CD14-positive monocyte (primary cell): ENCODE measurements at regions not wholly inside any gene's neighbourhood (a gene's known extent, or its start where the extent isn't known, plus 50 kb on each side); places are given as distances from the start of the nearest gene placed in this dataset.
"Not testable (repeated sequence)": the region's sequence is repeated elsewhere in the genome, so short reads cannot be mapped to it uniquely, and the experiment has no call there.

ENCODE experiments used
- DNase-seq, 3 donors: peaks; one replicate each; pipeline ENCODE4 v3.0.0-alpha.2; 2011 to 2022
- H2AFZ ChIP-seq: 2 replicates; pipeline ENCODE4 v1.6.0; 2012; ENCODE audit warnings: mild to moderate bottlenecking, low read depth, low read length, inconsistent platforms; ENCODE audit not compliant: insufficient read depth, poor library complexity, severe bottlenecking
- H3K27ac ChIP-seq, 2 donors: 1 replicate in 1 of 2; 2 replicates in 1 of 2; pipeline ENCODE4 v1.5.1; 2012 to 2013; ENCODE audit warnings: low read length in 2 of 2, control low read depth in 1 of 2, inconsistent platforms in 1 of 2, low read depth in 1 of 2, mild to moderate bottlenecking in 1 of 2
- H3K27me3 ChIP-seq, 2 donors: one replicate each; pipeline versions ENCODE4 v1.6.0 to v1.6.1; 2011 to 2013; ENCODE audit warnings: low read length in 2 of 2; ENCODE audit not compliant: control insufficient read depth in 2 of 2, insufficient read depth in 2 of 2
- H3K36me3 ChIP-seq, 2 donors: replicated peaks in 1 of 2; 1 replicate in 1 of 2; 2 replicates in 1 of 2; pipeline versions ENCODE4 v1.5.1 to v1.6.1; 2012 to 2013; ENCODE audit warnings: low read length in 2 of 2, control low read depth in 1 of 2, inconsistent platforms in 1 of 2, mild to moderate bottlenecking in 1 of 2; ENCODE audit not compliant: insufficient read depth in 2 of 2, control insufficient read depth in 1 of 2
- H3K4me1 ChIP-seq, 2 donors: 1 replicate in 1 of 2; 2 replicates in 1 of 2; pipeline versions ENCODE4 v1.5.1 to v1.6.1; 2012 to 2013; ENCODE audit warnings: low read length in 2 of 2, control low read depth in 1 of 2, inconsistent platforms in 1 of 2, mild to moderate bottlenecking in 1 of 2, moderate library complexity in 1 of 2; ENCODE audit not compliant: insufficient read depth in 2 of 2, control insufficient read depth in 1 of 2
- H3K4me2 ChIP-seq: replicated peaks from 2 replicates; pipeline ENCODE3; 2012; ENCODE audit warnings: low read length, moderate library complexity, mild to moderate bottlenecking; ENCODE audit not compliant: poor library complexity, severe bottlenecking; ENCODE audit errors: extremely low read depth
- H3K4me3 ChIP-seq, 3 experiments: fragments of 200-600 bp in 1 of 3; sonication (generic) in 1 of 3; replicated peaks in 1 of 3; 1 replicate in 2 of 3; 2 replicates in 1 of 3; pipeline ENCODE4 v1.5.1; 2011 to 2013; ENCODE audit warnings: low read length in 3 of 3, mild to moderate bottlenecking in 3 of 3, control low read depth in 2 of 3, low read depth in 2 of 3, inconsistent platforms in 1 of 3, moderate library complexity in 1 of 3
- H3K79me2 ChIP-seq: 2 replicates; pipeline ENCODE4 v1.6.0; 2012; ENCODE audit warnings: mild to moderate bottlenecking, control low read depth, inconsistent platforms, low read length, moderate library complexity; ENCODE audit not compliant: insufficient read depth
- H3K9ac ChIP-seq: 2 replicates; pipeline ENCODE4 v1.6.0; 2017; ENCODE audit warnings: low read length, mild to moderate bottlenecking; ENCODE audit not compliant: insufficient read depth, poor library complexity, severe bottlenecking
- H3K9me3 ChIP-seq, 2 donors: replicated peaks in 1 of 2; 1 replicate in 1 of 2; 2 replicates in 1 of 2; pipeline versions ENCODE4 v1.5.1 to v1.6.1; 2012 to 2013; ENCODE audit warnings: low read length in 2 of 2, control low read depth in 1 of 2; ENCODE audit not compliant: control insufficient read depth in 1 of 2, insufficient read depth in 1 of 2
- H4K20me1 ChIP-seq: 2 replicates; pipeline ENCODE4 v1.6.0; 2012; ENCODE audit warnings: mild to moderate bottlenecking, low read length, control low read depth, moderate library complexity; ENCODE audit not compliant: insufficient read depth
- H3K27ac Mint-ChIP-seq, 7 donors: one replicate each; pipeline ENCODE4 v1.8.0; 2020; ENCODE audit warnings: mild to moderate bottlenecking in 7 of 7, mixed read lengths in 7 of 7, moderate library complexity in 6 of 7, inconsistent platforms in 2 of 7
- H3K27me3 Mint-ChIP-seq, 3 donors: one replicate each; pipeline ENCODE4 v1.8.0; 2021 to 2022; ENCODE audit warnings: low read depth in 3 of 3, mild to moderate bottlenecking in 3 of 3, mixed read lengths in 3 of 3, moderate library complexity in 3 of 3, inconsistent platforms in 1 of 3
- H3K36me3 Mint-ChIP-seq, 2 donors: one replicate each; pipeline ENCODE4 v1.8.0; 2020; ENCODE audit warnings: mixed read lengths in 2 of 2, inconsistent platforms in 1 of 2, mild to moderate bottlenecking in 1 of 2
- H3K4me1 Mint-ChIP-seq: one replicate; pipeline ENCODE4 v1.8.0; 2020; ENCODE audit warnings: mild to moderate bottlenecking, mixed read lengths
- H3K4me3 Mint-ChIP-seq, 2 donors: one replicate each; pipeline ENCODE4 v1.8.0; 2020; ENCODE audit warnings: mild to moderate bottlenecking in 2 of 2, mixed read lengths in 2 of 2, moderate library complexity in 1 of 2
- H3K9me3 Mint-ChIP-seq, 7 donors: one replicate each; pipeline ENCODE4 v1.8.0; 2020 to 2022; ENCODE audit warnings: mixed read lengths in 7 of 7, mild to moderate bottlenecking in 6 of 7, moderate library complexity in 6 of 7, inconsistent platforms in 2 of 7
- WGBS: methylation state at CpG from one replicate; pipeline ENCODE4 v1.1.5; 2013; ENCODE audit warnings: missing lambda C conversion rate; ENCODE audit not compliant: insufficient coverage; 5-methylcytosine and 5-hydroxymethylcytosine counted together
- intact Hi-C, 2 donors: fragments of 100-400 bp; cut with micrococcal nuclease; formaldehyde crosslinking; loops; one replicate each; pipeline versions ENCODE4 v1.15.0 to v1.15.1; 2023

GRCh38 chr14:19330678-19331077, 103.5 kb downstream of the POTEG start:
- H3K9me3 Mint-ChIP-seq, H3K36me3 Mint-ChIP-seq, intact Hi-C loops: not testable (repeated sequence)

GRCh38 chr14:19337232-19338059, 96.7 kb downstream of the POTEG start:
- DNase-seq, H3K27ac Mint-ChIP-seq, H3K79me2 ChIP-seq, H2AFZ ChIP-seq, H3K27me3 Mint-ChIP-seq, H3K9ac ChIP-seq, intact Hi-C loops, H3K4me1 ChIP-seq, H4K20me1 ChIP-seq, H3K4me3 ChIP-seq, H3K27me3 ChIP-seq, H3K9me3 Mint-ChIP-seq, H3K36me3 ChIP-seq, H3K4me2 ChIP-seq, H3K9me3 ChIP-seq, H3K4me1 Mint-ChIP-seq, H3K4me3 Mint-ChIP-seq, H3K27ac ChIP-seq, H3K36me3 Mint-ChIP-seq: not testable (repeated sequence)
- WGBS, result no CpG with 5 or more reads among the region's 49 CpGs

More at GRCh38 chr14:19330678-19331077, 103.5 kb downstream of the POTEG start:
- H3K9ac ChIP-seq, H4K20me1 ChIP-seq, H3K4me3 ChIP-seq, H3K4me1 Mint-ChIP-seq, H3K36me3 ChIP-seq, H3K27ac Mint-ChIP-seq, H3K27me3 Mint-ChIP-seq, H2AFZ ChIP-seq, H3K9me3 ChIP-seq, H3K27ac ChIP-seq, H3K79me2 ChIP-seq, DNase-seq, H3K4me2 ChIP-seq, H3K4me3 Mint-ChIP-seq, H3K4me1 ChIP-seq, H3K27me3 ChIP-seq: not testable (repeated sequence)
- WGBS, result no CpG with 5 or more reads among the region's 3 CpGs

- H3K27ac ChIP-seq, H3K27me3 Mint-ChIP-seq, H3K9me3 ChIP-seq, H3K36me3 ChIP-seq, DNase-seq, H3K79me2 ChIP-seq, intact Hi-C loops, H3K9me3 Mint-ChIP-seq, H3K9ac ChIP-seq, H3K36me3 Mint-ChIP-seq, H4K20me1 ChIP-seq, H3K27me3 ChIP-seq, H3K4me2 ChIP-seq, H3K27ac Mint-ChIP-seq, H3K4me3 Mint-ChIP-seq, H3K4me1 ChIP-seq, H3K4me3 ChIP-seq, H2AFZ ChIP-seq, H3K4me1 Mint-ChIP-seq: not testable (repeated sequence)
- WGBS, result no CpG with 5 or more reads among the region's 11 CpGs
These were observed 96.1 kb downstream of the POTEG start for GRCh38 chr14:19338060-19338372.

- H3K4me1 Mint-ChIP-seq, H3K4me2 ChIP-seq, H3K9ac ChIP-seq, H3K4me3 ChIP-seq, H3K4me1 ChIP-seq, DNase-seq, intact Hi-C loops, H3K9me3 ChIP-seq, H3K27ac ChIP-seq, H3K79me2 ChIP-seq, H3K9me3 Mint-ChIP-seq, H3K36me3 ChIP-seq, H3K4me3 Mint-ChIP-seq, H4K20me1 ChIP-seq, H3K27ac Mint-ChIP-seq, H3K27me3 ChIP-seq, H2AFZ ChIP-seq, H3K27me3 Mint-ChIP-seq, H3K36me3 Mint-ChIP-seq: not testable (repeated sequence)
- no CpG with 5 or more reads among the region's 9 CpGs for WGBS
These were observed 93.2 kb downstream of the POTEG start for GRCh38 chr14:19340976-19341375.
